ENCODE measurements at regions not wholly inside any gene's neighbourhood (a gene's known extent, or its start where the extent isn't known, plus 50 kb on each side); places are given as distances from the start of the nearest gene placed in this dataset.

- TF ChIP-seq ISL1 (CRISPR knock-in tag; IDR thresholded peaks at IDR 0.05) (no peak), ARNTL (CRISPR knock-in tag; IDR thresholded peaks at IDR 0.05; ENCODE audit: borderline replicate concordance, low read depth) (no peak), RARB (CRISPR knock-in tag; IDR thresholded peaks at IDR 0.05) (no peak), PPARA (CRISPR knock-in tag; IDR thresholded peaks at IDR 0.05; ENCODE audit: borderline replicate concordance) (no peak), ZFP30 (CRISPR knock-in tag; IDR thresholded peaks at IDR 0.05) (no peak), SNAI2 (CRISPR knock-in tag; IDR thresholded peaks at IDR 0.05) (no peak), CSRNP3 (CRISPR knock-in tag; IDR thresholded peaks at IDR 0.05) (no peak), ESRRG (CRISPR knock-in tag; IDR thresholded peaks at IDR 0.05) (no peak), ZFP3 (CRISPR knock-in tag; IDR thresholded peaks at IDR 0.05) (no peak)
Measured at GRCh38 chr2:58308435-58308834, 67.3 kb upstream of the FANCL start.
